GM10266 (cell line): ENCODE measurements at regions not wholly inside any gene's neighbourhood (a gene's known extent, or its start where the extent isn't known, plus 50 kb on each side); places are given as distances from the start of the nearest gene placed in this dataset.

ENCODE experiments used
- DNase-seq: peaks from one replicate; pipeline ENCODE4 v3.0.0; 2012; ENCODE audit errors: extremely low spot score
- CTCF ChIP-seq: IDR thresholded peaks from 2 replicates; pipeline ENCODE4 v1.5.1; 2012; ENCODE audit warnings: mild to moderate bottlenecking, low read depth; ENCODE audit not compliant: control insufficient read depth, insufficient read depth; ENCODE audit errors: missing control alignments

- TF ChIP-seq CTCF = no peak
- no peak for DNase-seq
Observed at GRCh38 chr19:56947206-56947605, 106.7 kb upstream of the PEG3 start.

- DNase-seq = no peak
- TF ChIP-seq CTCF = no peak
Observed at GRCh38 chr19:56949626-56950025, 109.1 kb upstream of the PEG3 start.

- no peak for TF ChIP-seq CTCF
- no peak for DNase-seq
Observed at GRCh38 chr19:56951672-56952071, 111.1 kb upstream of the PEG3 start.

- TF ChIP-seq CTCF = no peak
- DNase-seq = no peak
Observed at GRCh38 chr19:56953470-56953869, 112.9 kb upstream of the PEG3 start.

- no peak for TF ChIP-seq CTCF
- no peak for DNase-seq
Observed at GRCh38 chr19:56955637-56956216, 115.2 kb upstream of the PEG3 start.

GRCh38 chr19:56956503-56957226 lies 116.1 kb upstream of the PEG3 start:
- TF ChIP-seq CTCF = no peak
- no peak for DNase-seq

GRCh38 chr19:56959205-56959604 lies 118.7 kb upstream of the PEG3 start:
- DNase-seq = no peak
- TF ChIP-seq CTCF = no peak
